ENCODE measurements at regions not wholly inside any gene's neighbourhood (a gene's known extent, or its start where the extent isn't known, plus 50 kb on each side); places are given as distances from the start of the nearest gene placed in this dataset.

DNA sequence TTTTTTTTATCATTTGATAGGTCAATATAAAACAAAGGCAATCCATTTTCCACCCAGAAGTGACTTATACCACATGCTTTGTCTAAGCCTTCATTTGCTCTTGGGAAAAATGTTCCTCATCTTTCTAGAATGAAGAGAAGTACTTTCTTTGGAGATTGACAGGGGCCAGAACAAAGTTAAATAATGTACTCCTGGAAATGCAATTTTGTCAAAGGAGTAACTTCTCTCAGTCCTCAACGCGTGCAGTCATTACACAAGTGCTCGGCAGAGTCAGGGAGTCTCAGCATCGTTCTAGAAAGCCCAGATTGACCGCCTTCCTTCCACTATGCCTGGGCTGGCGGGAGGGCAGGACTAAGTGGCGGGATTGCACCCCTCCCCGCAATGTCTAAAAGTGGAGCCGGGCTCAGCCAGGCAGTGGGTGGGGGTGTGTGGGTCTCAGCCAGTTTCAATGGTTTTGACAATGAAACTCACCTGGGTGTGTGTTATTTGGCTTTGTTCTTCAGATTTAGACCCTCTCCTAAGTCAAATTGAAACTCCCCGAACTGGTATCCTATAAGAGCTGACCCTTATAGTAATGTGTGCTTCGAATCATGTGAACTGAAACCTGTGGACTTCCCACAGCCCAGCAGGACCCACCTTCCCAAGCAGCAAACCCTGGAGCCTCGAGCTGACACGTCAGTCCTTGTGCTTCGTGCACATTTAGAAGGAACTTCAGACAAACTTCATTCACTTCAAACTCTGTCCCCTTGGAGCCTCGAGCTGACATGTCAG is 63.2 kb upstream of the DUSP22 start (continued):
- TF ChIP-seq IRF3 (IDR thresholded peaks at IDR 0.05; ENCODE audit: low read depth, low read length), result no peak

- 14% methylated on average over 4 of the region's 4 CpGs for WGBS (ENCODE audit: low lambda C conversion rate)
- ChIA-PET POLR2A (no interaction called here), CTCF (no interaction called here)
- H3F3A ChIP-seq (replicated peaks; ENCODE audit: insufficient read depth), result no peaks in the 10 kb centered on the region
- H3K9me2 ChIP-seq, result no peaks in the 10 kb centered on the region
- no peaks in the 10 kb centered on the region for H3K36me3 ChIP-seq (replicated peaks in 1 of 2; ENCODE audit: control insufficient read depth in 1 of 2, insufficient read depth in 2 of 2, low read length in 1 of 2)
- no peak overlapping the region for H3K27ac ChIP-seq (ENCODE audit: low read depth in 2 of 2, low read length in 1 of 2)
- H3K9me3 ChIP-seq, result no peaks in the 10 kb centered on the region
- no peak overlapping the region for H3K4me3 ChIP-seq (ENCODE audit: low read depth in 2 of 2, low read length in 1 of 2)
- H3K9ac ChIP-seq, result no peak overlapping the region
- H3K27me3 ChIP-seq (ENCODE audit: insufficient read depth), result peaks cover 32% of the 10 kb centered on the region
- no peaks in the 10 kb centered on the region for H3K79me2 ChIP-seq (ENCODE audit: insufficient read depth)
- DNase-seq, result no peak
- TF ChIP-seq FOXJ3 (CRISPR knock-in tag; IDR thresholded peaks at IDR 0.05) (no peak), ELF1 (IDR thresholded peaks at IDR 0.05) (no peak), RXRA (IDR thresholded peaks at IDR 0.05; ENCODE audit: borderline replicate concordance, low read depth) (no peak), YY1 (IDR thresholded peaks at IDR 0.05; ENCODE audit: low read depth) (no peak), EZH2phosphoT487 (IDR thresholded peaks at IDR 0.05; ENCODE audit: borderline replicate concordance, low read depth) (no peak), NFIC (IDR thresholded peaks at IDR 0.05; ENCODE audit: borderline replicate concordance) (no peak), IRF3 (IDR thresholded peaks at IDR 0.05; ENCODE audit: low read depth, low read length) (no peak), POLR2AphosphoS5 (IDR thresholded peaks at IDR 0.05; ENCODE audit: low read depth, low read length) (no peak), TEAD4 (IDR thresholded peaks at IDR 0.05; ENCODE audit: borderline replicate concordance, insufficient read depth) (no peak), GATA2 (CRISPR knock-in tag; IDR thresholded peaks at IDR 0.05) (no peak)
- TF ChIP-seq, protein P1, sequence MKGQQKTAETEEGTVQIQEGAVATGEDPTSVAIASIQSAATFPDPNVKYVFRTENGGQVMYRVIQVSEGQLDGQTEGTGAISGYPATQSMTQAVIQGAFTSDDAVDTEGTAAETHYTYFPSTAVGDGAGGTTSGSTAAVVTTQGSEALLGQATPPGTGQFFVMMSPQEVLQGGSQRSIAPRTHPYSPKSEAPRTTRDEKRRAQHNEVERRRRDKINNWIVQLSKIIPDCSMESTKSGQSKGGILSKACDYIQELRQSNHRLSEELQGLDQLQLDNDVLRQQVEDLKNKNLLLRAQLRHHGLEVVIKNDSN (IDR thresholded peaks at IDR 0.05; ENCODE audit: borderline replicate concordance, low read depth), result no peak
- H2AFZ ChIP-seq (ENCODE audit: low read depth), result no peak overlapping the region
- no peaks in the 10 kb centered on the region for H3K4me1 ChIP-seq (ENCODE audit: control insufficient read depth in 1 of 2, insufficient read depth in 2 of 2, low read depth in 1 of 2, low read length in 1 of 2)
- no peaks in the 10 kb centered on the region for H4K20me1 ChIP-seq (ENCODE audit: insufficient read depth)
- no peak overlapping the region for H3K4me2 ChIP-seq
These were observed 60.5 kb upstream of the DUSP22 start for GRCh38 chr6:231779-232178.

All from SK-N-SH (cell line).